ENCODE measurements at regions not wholly inside any gene's neighbourhood (a gene's known extent, or its start where the extent isn't known, plus 50 kb on each side); places are given as distances from the start of the nearest gene placed in this dataset.

GRCh38 chr9:116049456-116049855 is 104.1 kb upstream of the PAPPA start:
- H3K36me3 ChIP-seq (ENCODE audit: insufficient read depth, low read length): no peaks in the 10 kb centered on the region
- no peak overlapping the region for H3K4me3 ChIP-seq (ENCODE audit: low read length)
- no peak overlapping the region for H2AFZ ChIP-seq (ENCODE audit: low read depth, low read length)
- no peaks in the 10 kb centered on the region for H3K4me1 ChIP-seq (ENCODE audit: insufficient read depth, low read length)
- no peaks in the 10 kb centered on the region for H3K27me3 ChIP-seq (ENCODE audit: insufficient read depth, low read length)
- no peaks in the 10 kb centered on the region for H3K9me3 ChIP-seq (ENCODE audit: low read length)

GRCh38 chr9:116051528-116051927 is 102.1 kb upstream of the PAPPA start:
- no peaks in the 10 kb centered on the region for H3K4me1 ChIP-seq (ENCODE audit: insufficient read depth, low read length)

GRCh38 chr9:116055536-116055935 is 98.1 kb upstream of the PAPPA start:
- Histone ChIP-seq H3K27me3 (ENCODE audit: insufficient read depth, low read length) (no peaks in the 10 kb centered on the region), H3K9me3 (ENCODE audit: low read length) (no peaks in the 10 kb centered on the region)

More at GRCh38 chr9:116051528-116051927, 102.1 kb upstream of the PAPPA start:
- Histone ChIP-seq H2AFZ (ENCODE audit: low read depth, low read length) (no peak overlapping the region), H3K9me3 (ENCODE audit: low read length) (no peaks in the 10 kb centered on the region), H3K4me3 (ENCODE audit: low read length) (no peak overlapping the region), H3K36me3 (ENCODE audit: insufficient read depth, low read length) (no peaks in the 10 kb centered on the region), H3K27me3 (ENCODE audit: insufficient read depth, low read length) (no peaks in the 10 kb centered on the region)

GRCh38 chr9:116057371-116057770 is 96.2 kb upstream of the PAPPA start:
- H3K4me3 ChIP-seq (ENCODE audit: low read length): no peak overlapping the region

More at GRCh38 chr9:116055536-116055935, 98.1 kb upstream of the PAPPA start:
- Histone ChIP-seq H3K36me3 (ENCODE audit: insufficient read depth, low read length) (no peaks in the 10 kb centered on the region), H3K4me1 (ENCODE audit: insufficient read depth, low read length) (no peaks in the 10 kb centered on the region), H2AFZ (ENCODE audit: low read depth, low read length) (no peak overlapping the region), H3K4me3 (ENCODE audit: low read length) (no peak overlapping the region)

GRCh38 chr9:116058421-116058820 is 95.2 kb upstream of the PAPPA start:
- no peaks in the 10 kb centered on the region for H3K27me3 ChIP-seq (ENCODE audit: insufficient read depth, low read length)
- no peak overlapping the region for H2AFZ ChIP-seq (ENCODE audit: low read depth, low read length)
- no peaks in the 10 kb centered on the region for H3K4me1 ChIP-seq (ENCODE audit: insufficient read depth, low read length)
- no peak overlapping the region for H3K4me3 ChIP-seq (ENCODE audit: low read length)
- H3K9me3 ChIP-seq (ENCODE audit: low read length): no peaks in the 10 kb centered on the region
- no peaks in the 10 kb centered on the region for H3K36me3 ChIP-seq (ENCODE audit: insufficient read depth, low read length)

More at GRCh38 chr9:116057371-116057770, 96.2 kb upstream of the PAPPA start:
- no peaks in the 10 kb centered on the region for H3K4me1 ChIP-seq (ENCODE audit: insufficient read depth, low read length)
- no peaks in the 10 kb centered on the region for H3K9me3 ChIP-seq (ENCODE audit: low read length)
- H2AFZ ChIP-seq (ENCODE audit: low read depth, low read length): no peak overlapping the region
- H3K36me3 ChIP-seq (ENCODE audit: insufficient read depth, low read length): no peaks in the 10 kb centered on the region
- H3K27me3 ChIP-seq (ENCODE audit: insufficient read depth, low read length): no peaks in the 10 kb centered on the region

DNA sequence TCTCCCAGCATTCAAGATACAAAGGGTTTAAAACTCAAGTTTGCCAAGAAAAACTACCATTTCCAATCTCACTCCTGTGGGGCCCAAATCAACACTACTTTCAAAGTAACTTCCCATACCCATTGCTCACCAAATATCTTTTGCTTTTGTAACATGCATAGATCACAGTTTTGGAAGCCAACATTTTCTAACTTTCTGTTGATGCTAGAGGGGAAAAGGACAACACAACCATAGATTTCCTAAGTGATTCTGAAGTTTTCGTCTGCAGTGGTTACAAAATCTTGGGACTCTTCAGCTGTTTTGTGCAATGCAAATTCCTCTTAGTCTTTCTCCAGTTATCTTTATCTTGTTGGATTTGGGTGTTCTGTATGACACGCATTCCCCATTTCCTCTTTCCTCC is 94.1 kb upstream of the PAPPA start:
- no peak overlapping the region for H3K4me3 ChIP-seq (ENCODE audit: low read length)
- no peaks in the 10 kb centered on the region for H3K9me3 ChIP-seq (ENCODE audit: low read length)
- no peaks in the 10 kb centered on the region for H3K27me3 ChIP-seq (ENCODE audit: insufficient read depth, low read length)
- no peak overlapping the region for H2AFZ ChIP-seq (ENCODE audit: low read depth, low read length)
- no peaks in the 10 kb centered on the region for H3K4me1 ChIP-seq (ENCODE audit: insufficient read depth, low read length)
- H3K36me3 ChIP-seq (ENCODE audit: insufficient read depth, low read length): no peaks in the 10 kb centered on the region

DNA sequence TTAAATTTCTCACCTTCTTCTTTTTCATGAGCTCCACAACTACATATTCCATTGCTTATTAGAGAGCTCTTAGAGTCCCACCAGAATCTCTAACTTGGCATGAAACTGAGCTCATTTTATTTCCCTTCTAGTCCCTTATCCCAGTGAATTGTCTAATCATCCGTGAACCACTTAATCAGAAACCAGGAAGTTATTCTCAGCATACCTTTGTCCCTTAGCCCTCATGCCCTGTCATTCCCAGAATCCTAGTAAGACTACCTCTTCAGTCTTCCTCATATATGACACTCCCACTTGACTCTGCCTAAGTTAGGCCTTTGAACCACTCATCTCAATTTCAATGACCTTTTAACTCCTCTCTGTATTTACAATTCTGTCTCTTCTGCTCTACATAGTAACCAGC is 93.0 kb upstream of the PAPPA start:
- Histone ChIP-seq H3K4me3 (ENCODE audit: low read length) (no peak overlapping the region), H3K4me1 (ENCODE audit: insufficient read depth, low read length) (no peaks in the 10 kb centered on the region)

GRCh38 chr9:116061546-116062205 is 91.9 kb upstream of the PAPPA start:
- no peaks in the 10 kb centered on the region for H3K9me3 ChIP-seq (ENCODE audit: low read length)
- H2AFZ ChIP-seq (ENCODE audit: low read depth, low read length): no peak overlapping the region
- H3K36me3 ChIP-seq (ENCODE audit: insufficient read depth, low read length): no peaks in the 10 kb centered on the region
- H3K4me1 ChIP-seq (ENCODE audit: insufficient read depth, low read length): no peaks in the 10 kb centered on the region
- H3K4me3 ChIP-seq (ENCODE audit: low read length): no peak overlapping the region
- H3K27me3 ChIP-seq (ENCODE audit: insufficient read depth, low read length): no peaks in the 10 kb centered on the region

More for the DNA sequence above, 93.0 kb upstream of the PAPPA start:
- Histone ChIP-seq H3K36me3 (ENCODE audit: insufficient read depth, low read length) (no peaks in the 10 kb centered on the region), H3K9me3 (ENCODE audit: low read length) (no peaks in the 10 kb centered on the region), H3K27me3 (ENCODE audit: insufficient read depth, low read length) (no peaks in the 10 kb centered on the region), H2AFZ (ENCODE audit: low read depth, low read length) (no peak overlapping the region)

GRCh38 chr9:116062206-116062550 is 91.4 kb upstream of the PAPPA start:
- Histone ChIP-seq H3K27me3 (ENCODE audit: insufficient read depth, low read length) (no peaks in the 10 kb centered on the region), H2AFZ (ENCODE audit: low read depth, low read length) (no peak overlapping the region), H3K36me3 (ENCODE audit: insufficient read depth, low read length) (no peaks in the 10 kb centered on the region), H3K9me3 (ENCODE audit: low read length) (no peaks in the 10 kb centered on the region), H3K4me1 (ENCODE audit: insufficient read depth, low read length) (no peaks in the 10 kb centered on the region), H3K4me3 (ENCODE audit: low read length) (no peak overlapping the region)

DNA sequence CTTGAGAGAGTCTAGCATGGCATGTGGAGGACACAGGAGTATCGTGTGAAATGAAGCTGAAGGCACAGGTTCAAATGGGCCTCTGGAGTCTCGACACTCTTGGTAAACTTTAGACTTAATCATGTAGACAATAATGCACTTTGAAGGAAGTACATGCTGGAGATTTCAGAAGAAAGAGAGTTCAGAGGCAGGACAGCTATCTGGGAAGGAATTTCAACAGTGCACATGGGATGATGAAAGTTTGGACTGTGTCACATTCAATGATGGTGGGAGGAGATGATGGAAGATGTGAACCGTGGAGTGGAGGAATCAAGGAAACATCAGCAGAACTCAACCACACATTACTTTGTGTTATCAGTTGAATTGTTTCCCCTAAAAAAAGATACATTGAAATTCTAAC is 88.6 kb upstream of the PAPPA start:
- Histone ChIP-seq H3K4me3 (ENCODE audit: low read length) (no peak overlapping the region), H3K4me1 (ENCODE audit: insufficient read depth, low read length) (no peaks in the 10 kb centered on the region), H2AFZ (ENCODE audit: low read depth, low read length) (no peak overlapping the region), H3K27me3 (ENCODE audit: insufficient read depth, low read length) (no peaks in the 10 kb centered on the region), H3K9me3 (ENCODE audit: low read length) (no peaks in the 10 kb centered on the region), H3K36me3 (ENCODE audit: insufficient read depth, low read length) (no peaks in the 10 kb centered on the region)

- H2AFZ ChIP-seq (ENCODE audit: low read depth, low read length): no peak overlapping the region
- no peaks in the 10 kb centered on the region for H3K27me3 ChIP-seq (ENCODE audit: insufficient read depth, low read length)
- no peak overlapping the region for H3K4me3 ChIP-seq (ENCODE audit: low read length)
- no peaks in the 10 kb centered on the region for H3K4me1 ChIP-seq (ENCODE audit: insufficient read depth, low read length)
- no peaks in the 10 kb centered on the region for H3K9me3 ChIP-seq (ENCODE audit: low read length)
- no peaks in the 10 kb centered on the region for H3K36me3 ChIP-seq (ENCODE audit: insufficient read depth, low read length)
These were observed 87.4 kb upstream of the PAPPA start for GRCh38 chr9:116066221-116066620.

DNA sequence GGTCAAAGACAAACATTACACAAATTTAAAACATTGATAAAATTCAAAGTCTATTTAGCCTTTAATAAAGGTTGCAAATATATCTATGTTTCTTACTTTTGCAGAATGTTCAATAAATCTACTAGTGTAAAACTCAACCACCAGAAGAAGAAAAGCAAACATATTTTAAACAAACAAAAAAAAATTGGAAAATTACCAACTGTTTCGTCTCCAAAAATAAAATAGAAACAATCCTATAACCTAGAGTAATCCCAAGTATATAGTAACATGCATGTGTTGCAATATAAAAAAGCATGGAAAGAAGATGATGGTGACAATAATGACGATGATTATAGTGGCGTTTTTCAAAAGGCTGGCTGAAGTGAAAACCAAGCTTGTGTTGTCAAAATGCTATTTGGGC is 86.0 kb upstream of the PAPPA start:
- H3K27me3 ChIP-seq (ENCODE audit: insufficient read depth, low read length): no peaks in the 10 kb centered on the region
- H3K4me3 ChIP-seq (ENCODE audit: low read length): no peak overlapping the region
- H3K36me3 ChIP-seq (ENCODE audit: insufficient read depth, low read length): no peaks in the 10 kb centered on the region
- H3K9me3 ChIP-seq (ENCODE audit: low read length): no peaks in the 10 kb centered on the region
- H3K4me1 ChIP-seq (ENCODE audit: insufficient read depth, low read length): no peaks in the 10 kb centered on the region
- no peak overlapping the region for H2AFZ ChIP-seq (ENCODE audit: low read depth, low read length)

GRCh38 chr9:116070256-116070914 is 83.2 kb upstream of the PAPPA start:
- Histone ChIP-seq H3K27me3 (ENCODE audit: insufficient read depth, low read length) (no peaks in the 10 kb centered on the region), H3K4me3 (ENCODE audit: low read length) (no peak overlapping the region), H3K4me1 (ENCODE audit: insufficient read depth, low read length) (no peaks in the 10 kb centered on the region), H3K9me3 (ENCODE audit: low read length) (no peaks in the 10 kb centered on the region), H3K36me3 (ENCODE audit: insufficient read depth, low read length) (no peaks in the 10 kb centered on the region), H2AFZ (ENCODE audit: low read depth, low read length) (no peak overlapping the region)

- Histone ChIP-seq H3K4me1 (ENCODE audit: insufficient read depth, low read length) (no peaks in the 10 kb centered on the region), H3K4me3 (ENCODE audit: low read length) (no peak overlapping the region), H3K9me3 (ENCODE audit: low read length) (no peaks in the 10 kb centered on the region), H3K27me3 (ENCODE audit: insufficient read depth, low read length) (no peaks in the 10 kb centered on the region), H3K36me3 (ENCODE audit: insufficient read depth, low read length) (no peaks in the 10 kb centered on the region), H2AFZ (ENCODE audit: low read depth, low read length) (no peak overlapping the region)
These were observed 81.5 kb upstream of the PAPPA start for GRCh38 chr9:116072046-116072445.

Data from neuron (in vitro differentiated cells).